HG03108 (cell line): ENCODE measurements at regions not wholly inside any gene's neighbourhood (a gene's known extent, or its start where the extent isn't known, plus 50 kb on each side); places are given as distances from the start of the nearest gene placed in this dataset.

Source experiments
- ATAC-seq: cut with Tn5 transposase; IDR thresholded peaks from one replicate; pipeline ENCODE4 v1.9.1; 2021; ENCODE audit warnings: moderate library complexity; ENCODE audit not compliant: unreplicated experiment

- no peak for ATAC-seq
These were observed 190.7 kb upstream of the MID1 start for GRCh38 chrX:10811111-10811510.

GRCh38 chrX:10813761-10814160 lies 193.4 kb upstream of the MID1 start:
- ATAC-seq = no peak

DNA sequence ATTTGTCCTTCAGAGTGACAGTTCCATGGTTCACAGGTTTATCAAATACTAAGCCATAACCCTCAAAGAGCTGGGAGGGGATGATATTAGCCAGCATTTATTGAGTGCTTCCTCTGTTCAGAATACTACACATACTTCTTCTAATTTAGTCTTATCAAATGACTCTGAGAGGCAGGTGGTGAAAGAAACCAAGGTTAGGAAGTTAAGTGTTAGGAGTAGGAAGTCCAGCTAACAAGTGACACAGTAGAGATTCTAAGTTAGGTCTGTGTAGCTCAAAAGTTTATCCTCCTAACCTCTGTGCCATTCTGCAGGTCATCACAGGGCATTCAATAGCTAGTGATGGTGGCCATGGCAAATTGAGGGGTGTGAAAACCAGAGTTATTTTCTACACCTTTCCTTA lies 198.3 kb upstream of the MID1 start:
- ATAC-seq = no peak

DNA sequence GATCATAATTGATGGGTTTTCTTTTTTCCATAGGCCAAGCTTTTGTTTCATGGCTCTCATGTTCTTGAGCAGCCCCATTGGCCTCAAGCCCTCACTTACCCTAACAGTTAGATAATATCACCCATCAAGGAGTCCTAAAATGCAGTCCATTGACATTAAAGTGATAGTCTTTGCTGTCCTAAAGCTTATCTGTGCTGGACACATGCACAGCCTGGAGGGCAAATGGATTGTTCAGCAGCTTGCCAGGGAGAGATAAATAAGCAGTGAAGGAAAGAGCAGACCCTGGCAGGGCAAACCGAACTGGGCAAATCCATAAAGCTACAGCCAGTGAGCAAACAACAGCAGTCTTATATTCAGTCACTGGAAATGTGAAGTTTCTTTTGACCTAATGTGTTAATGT lies 199.6 kb upstream of the MID1 start:
- no peak for ATAC-seq

- no peak for ATAC-seq
These were observed 200.9 kb upstream of the MID1 start for GRCh38 chrX:10821293-10821692.

DNA sequence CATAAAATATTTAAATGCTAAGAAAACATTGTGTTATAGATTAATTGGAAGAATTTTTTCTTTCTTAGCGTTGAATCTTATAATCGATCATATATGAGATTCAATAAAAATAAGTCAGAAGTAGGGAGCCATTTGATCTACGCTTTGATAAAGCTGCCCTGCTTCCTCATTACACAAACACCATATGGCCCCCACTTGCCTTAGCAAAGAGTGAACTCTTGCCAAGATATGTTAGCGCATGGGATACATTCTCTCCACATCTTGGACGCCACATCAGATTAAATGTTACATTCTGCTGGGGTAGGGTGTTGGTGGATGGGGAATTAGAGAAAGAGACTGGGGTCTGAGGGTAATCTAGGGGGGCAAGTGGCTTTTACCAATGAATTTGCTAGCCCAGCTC lies 207.7 kb upstream of the MID1 start:
- no peak for ATAC-seq

DNA sequence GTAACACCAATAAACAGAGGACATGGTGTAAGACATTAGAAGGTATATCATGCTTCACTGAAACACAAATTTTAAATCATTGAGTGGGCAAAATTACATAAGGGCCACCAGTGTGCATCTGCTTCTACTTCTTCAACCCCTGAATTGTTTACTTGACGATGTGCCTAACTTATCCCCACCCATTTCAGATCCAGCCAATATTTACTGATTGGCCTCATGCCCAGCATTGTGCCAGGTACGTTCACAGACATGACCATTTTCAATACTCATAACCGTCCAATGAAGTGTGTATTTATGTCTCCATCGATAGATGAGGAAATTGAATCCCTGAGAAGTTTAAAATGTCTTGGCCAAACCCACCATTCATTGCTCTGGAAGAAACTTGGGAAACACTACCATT lies 208.3 kb upstream of the MID1 start:
- no peak for ATAC-seq

DNA sequence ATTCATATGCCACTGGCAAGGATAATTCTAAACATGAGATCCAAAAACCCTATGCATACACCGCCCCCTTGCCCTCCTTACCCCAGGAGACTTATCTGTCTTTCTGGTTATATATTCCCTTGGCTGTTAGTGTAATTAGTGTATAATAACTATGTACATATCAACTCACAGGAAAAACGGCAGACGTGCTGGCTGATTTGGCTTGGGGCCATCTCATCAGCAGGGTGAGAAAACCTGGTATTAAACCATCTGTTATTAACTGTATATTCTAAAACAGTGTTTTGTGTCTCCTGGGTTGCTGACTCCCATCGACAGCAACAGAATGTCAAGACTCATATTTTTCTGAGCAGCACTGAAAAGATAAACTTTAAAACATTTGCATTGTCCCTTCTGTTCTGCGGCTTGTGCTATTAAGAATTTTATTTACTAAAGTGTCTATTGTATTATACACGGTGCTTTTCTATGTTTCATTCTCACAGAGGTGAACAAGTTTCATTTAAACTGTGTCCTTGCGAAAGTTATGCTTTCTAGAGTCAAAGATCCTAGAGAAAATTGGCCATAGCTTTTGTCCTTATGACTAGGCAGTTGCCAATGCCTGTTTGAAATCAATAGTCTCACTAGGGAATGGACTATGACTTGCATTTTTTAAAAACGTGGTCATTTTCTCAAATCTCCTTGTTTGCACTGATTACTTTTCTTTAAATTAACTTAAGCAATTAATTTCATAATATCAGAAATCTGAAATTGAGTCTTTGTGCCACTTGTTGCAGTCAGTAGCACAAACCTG lies 211.5 kb upstream of the MID1 start:
- no peak for ATAC-seq

GRCh38 chrX:10833299-10834169 lies 213.1 kb upstream of the MID1 start:
- no peak for ATAC-seq

DNA sequence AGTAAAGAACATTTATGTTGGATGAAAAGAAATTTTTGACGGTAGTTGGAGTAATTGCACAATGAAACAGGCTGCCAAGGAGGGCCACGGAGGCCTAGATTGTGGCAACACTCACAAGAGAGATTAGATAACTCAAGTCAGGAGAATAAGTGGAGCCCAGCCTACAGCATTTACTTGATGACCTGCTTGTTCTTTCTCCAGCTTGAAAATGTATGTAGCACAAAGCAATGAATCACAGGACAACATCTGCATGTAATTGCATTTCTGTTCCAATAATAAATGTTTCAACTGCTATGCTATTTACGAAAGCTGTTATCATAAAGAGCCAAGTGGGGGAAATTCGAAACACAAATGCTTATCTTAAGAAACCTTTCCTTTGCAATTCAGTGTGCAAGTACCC lies 221.2 kb upstream of the MID1 start:
- no peak for ATAC-seq

GRCh38 chrX:10842646-10843045 lies 222.3 kb upstream of the MID1 start:
- no peak for ATAC-seq

DNA sequence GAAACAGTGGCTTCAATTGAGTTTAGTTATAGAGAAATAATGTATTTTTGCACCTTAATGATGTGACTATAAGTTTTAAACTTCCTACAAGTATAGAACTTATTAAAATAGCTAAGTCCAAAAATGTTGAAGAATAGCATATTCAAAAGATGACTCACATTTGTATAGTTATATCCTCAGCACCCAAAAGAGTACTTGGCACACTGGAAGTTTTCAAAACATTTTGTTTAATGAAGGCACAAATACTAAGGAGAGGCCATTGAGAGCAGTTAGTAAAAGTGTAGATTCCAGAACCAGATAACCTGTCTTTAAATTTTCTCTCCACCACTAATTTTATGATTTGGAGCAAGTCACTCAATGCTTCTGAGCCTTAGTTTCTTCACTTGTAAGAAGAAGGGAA lies 226.9 kb upstream of the MID1 start:
- ATAC-seq = no peak

DNA sequence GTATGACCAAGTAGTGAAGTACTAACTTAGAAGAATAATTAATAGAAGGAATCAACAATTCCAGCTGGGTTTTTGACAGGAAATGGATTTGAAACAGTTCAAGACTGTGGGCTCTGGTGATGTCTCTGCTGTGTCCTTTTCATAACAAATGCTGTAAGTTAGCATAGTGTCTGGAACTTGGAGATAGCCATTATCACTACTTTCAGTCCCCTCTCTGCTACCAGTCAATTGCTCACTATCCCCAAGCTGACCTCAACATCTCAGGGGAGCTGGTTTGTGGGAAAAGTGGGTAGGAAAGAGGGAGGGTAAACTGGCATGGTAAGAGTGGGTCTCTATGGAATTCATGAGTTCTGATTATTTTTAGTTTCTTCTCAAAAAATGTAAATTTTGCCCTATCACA lies 231.4 kb upstream of the MID1 start:
- ATAC-seq = no peak

DNA sequence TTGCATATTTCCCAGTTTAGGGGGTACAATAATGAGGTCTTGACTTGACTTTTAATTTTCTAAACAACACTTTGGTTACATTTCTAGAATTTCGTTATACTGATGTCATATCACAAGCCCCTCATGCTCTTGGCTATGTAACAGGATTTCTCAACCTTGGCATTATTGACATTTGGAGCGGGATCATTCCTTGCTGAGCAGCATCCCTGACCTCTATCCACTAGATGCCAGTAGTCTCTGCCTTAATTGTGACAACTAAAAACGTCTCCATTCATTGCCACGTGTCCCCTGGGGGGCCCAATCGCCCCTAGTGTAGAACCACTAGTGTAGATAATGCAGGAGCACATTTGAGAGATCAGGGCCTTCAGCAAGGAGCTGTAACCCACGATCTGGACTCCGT lies 234.2 kb upstream of the MID1 start:
- ATAC-seq = no peak

- ATAC-seq = no peak
These were observed 235.5 kb upstream of the MID1 start for GRCh38 chrX:10855845-10856244.

- ATAC-seq = no peak
These were observed 236.4 kb upstream of the MID1 start for GRCh38 chrX:10856797-10857196.

- no peak for ATAC-seq
These were observed 239.0 kb upstream of the MID1 start for GRCh38 chrX:10859353-10859752.

GRCh38 chrX:10875995-10876394 lies 235.1 kb upstream of the HCCS start:
- ATAC-seq = no peak

- no peak for ATAC-seq
These were observed 228.6 kb upstream of the HCCS start for GRCh38 chrX:10882484-10882883.

GRCh38 chrX:10884246-10884645 lies 226.9 kb upstream of the HCCS start:
- no peak for ATAC-seq

DNA sequence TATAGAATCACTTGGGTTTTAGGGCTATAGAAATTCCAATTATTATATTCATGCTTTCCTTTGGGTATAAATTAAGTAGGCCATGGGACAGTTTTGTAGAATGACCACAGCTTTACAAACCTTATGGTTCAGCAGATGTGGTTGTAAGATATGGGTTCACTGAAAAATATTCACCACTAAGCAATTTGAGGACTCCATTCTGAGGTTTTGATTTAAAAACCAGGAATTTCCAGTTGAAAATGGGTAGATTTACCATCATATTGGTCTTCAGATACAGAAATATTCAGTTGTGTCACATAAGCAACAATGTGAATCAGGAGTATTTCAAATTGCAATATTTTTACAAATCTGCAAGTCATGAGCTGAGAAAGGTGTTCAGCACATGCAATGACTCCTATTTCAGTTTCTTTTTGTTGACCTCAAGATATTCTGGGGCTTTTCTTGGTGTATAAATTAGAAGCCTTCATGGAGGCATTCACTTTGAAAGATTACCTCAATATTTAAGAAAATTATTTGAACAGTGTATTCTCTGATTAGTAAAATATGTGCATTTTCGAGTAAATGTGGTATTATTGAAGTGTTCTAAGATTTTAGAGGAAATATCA lies 218.4 kb upstream of the HCCS start:
- ATAC-seq = no peak

DNA sequence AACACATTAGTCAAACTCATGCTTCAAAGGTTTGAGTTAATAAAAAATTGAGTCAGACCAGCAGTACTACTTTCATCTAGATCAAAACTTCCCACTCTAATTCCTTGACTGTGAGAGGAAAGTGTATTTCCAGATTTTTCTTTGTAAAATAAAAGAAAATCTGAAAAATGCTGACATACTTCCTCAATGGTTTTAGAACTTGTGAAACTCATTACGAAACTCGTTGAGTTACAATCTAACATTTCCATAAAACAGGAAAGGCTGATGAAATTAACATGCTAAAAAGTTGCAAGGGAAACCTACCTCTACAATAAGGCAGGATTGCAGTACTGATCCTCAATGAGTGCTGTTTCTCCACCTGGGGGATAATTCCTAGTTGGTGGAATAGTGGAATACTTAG lies 217.8 kb upstream of the HCCS start:
- no peak for ATAC-seq
